ENCODE measurements at regions not wholly inside any gene's neighbourhood (a gene's known extent, or its start where the extent isn't known, plus 50 kb on each side); places are given as distances from the start of the nearest gene placed in this dataset.

DNA sequence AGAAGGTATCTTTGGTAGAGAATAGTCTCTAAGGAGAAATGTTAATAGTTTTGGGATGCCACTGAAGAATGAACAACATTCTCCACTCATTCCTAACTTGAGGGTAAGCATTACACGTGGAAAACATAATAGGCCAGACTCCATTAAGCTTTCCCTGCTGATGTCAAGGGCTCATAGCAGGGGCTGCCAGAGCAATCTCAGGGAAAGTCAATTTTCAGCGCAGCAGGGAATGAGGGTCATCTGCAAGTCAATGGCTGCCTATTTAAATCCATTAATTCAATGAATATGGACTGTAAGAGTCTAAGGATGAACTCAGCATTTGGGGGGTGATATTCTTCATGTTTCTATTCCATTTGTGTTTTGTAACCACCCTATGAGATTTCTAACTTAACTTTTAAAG lies 144.2 kb upstream of the ARL4C start:
- Histone ChIP-seq H3K36me3 (no peaks in the 10 kb centered on the region), H3K27me3 (replicated peaks; ENCODE audit: insufficient read depth) (no peaks in the 10 kb centered on the region), H3K4me1 (replicated peaks) (no peaks in the 10 kb centered on the region), H3K27ac (no peak overlapping the region), H3K4me3 (no peak overlapping the region), H3K9me3 (no peaks in the 10 kb centered on the region)
- intact Hi-C loops (cut with DNase I), result no loop called here
- TF ChIP-seq POLR2AphosphoS5 (IDR thresholded peaks at IDR 0.05) (no peak), POLR2A (IDR thresholded peaks at IDR 0.05) (no peak)
- TF ChIP-seq, protein P1, sequence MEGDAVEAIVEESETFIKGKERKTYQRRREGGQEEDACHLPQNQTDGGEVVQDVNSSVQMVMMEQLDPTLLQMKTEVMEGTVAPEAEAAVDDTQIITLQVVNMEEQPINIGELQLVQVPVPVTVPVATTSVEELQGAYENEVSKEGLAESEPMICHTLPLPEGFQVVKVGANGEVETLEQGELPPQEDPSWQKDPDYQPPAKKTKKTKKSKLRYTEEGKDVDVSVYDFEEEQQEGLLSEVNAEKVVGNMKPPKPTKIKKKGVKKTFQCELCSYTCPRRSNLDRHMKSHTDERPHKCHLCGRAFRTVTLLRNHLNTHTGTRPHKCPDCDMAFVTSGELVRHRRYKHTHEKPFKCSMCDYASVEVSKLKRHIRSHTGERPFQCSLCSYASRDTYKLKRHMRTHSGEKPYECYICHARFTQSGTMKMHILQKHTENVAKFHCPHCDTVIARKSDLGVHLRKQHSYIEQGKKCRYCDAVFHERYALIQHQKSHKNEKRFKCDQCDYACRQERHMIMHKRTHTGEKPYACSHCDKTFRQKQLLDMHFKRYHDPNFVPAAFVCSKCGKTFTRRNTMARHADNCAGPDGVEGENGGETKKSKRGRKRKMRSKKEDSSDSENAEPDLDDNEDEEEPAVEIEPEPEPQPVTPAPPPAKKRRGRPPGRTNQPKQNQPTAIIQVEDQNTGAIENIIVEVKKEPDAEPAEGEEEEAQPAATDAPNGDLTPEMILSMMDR (IDR thresholded peaks at IDR 0.05), result no peak
- DNase-seq (ENCODE audit: low spot score), result no peak
- 83% methylated on average over 2 of the region's 2 CpGs for WGBS

DNA sequence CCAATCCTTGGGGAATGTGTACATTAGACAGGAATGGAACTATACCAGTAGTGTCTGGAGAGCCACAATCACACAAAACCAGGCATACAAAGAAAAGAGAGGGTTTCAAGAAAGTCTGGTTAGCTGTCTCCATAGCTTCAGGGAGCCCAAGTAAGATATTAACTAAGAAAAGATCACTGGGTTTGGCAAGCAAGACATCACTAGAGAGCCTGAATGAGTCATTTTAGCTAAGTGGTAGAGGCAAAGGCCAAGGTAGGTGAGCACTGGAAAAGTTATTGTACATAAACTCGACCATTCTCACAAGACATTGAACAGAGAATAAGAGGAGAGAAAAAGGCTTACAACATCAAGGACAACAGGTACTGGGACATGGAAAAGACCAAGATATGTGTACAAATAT lies 143.8 kb upstream of the ARL4C start:
- intact Hi-C loops (cut with DNase I), result no loop called here
- no peak for DNase-seq (ENCODE audit: low spot score)
- Histone ChIP-seq H3K4me1 (replicated peaks) (no peaks in the 10 kb centered on the region), H3K27me3 (replicated peaks; ENCODE audit: insufficient read depth) (no peaks in the 10 kb centered on the region), H3K9me3 (no peaks in the 10 kb centered on the region), H3K36me3 (no peaks in the 10 kb centered on the region), H3K4me3 (no peak overlapping the region), H3K27ac (no peak overlapping the region)
- TF ChIP-seq POLR2A (IDR thresholded peaks at IDR 0.05), result no peak
- TF ChIP-seq, protein P1 (IDR thresholded peaks at IDR 0.05), result no peak
- no peak for TF ChIP-seq POLR2AphosphoS5 (IDR thresholded peaks at IDR 0.05)
- WGBS, result 86% methylated on average over 1 of the region's 1 CpG

DNA sequence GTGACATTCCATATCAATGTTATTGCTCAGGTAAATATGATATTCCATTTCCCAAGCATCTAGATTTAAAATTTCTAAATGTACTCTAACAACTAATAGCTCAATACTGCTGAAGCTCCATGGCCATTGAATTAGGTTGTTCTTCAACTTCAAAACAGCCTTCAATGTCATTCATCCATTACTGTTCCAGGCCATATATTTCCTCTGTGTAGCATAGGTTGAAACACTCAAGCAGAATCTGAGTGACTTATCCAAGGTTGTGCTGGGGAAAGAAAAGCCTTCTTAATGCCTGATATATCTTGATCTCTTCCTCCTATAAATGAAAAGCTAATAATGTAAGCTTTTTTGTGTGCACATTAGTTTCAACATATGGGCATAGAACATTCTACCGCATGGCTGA lies 142.1 kb upstream of the ARL4C start:
- no peaks in the 10 kb centered on the region for H3K4me1 ChIP-seq (replicated peaks)
- intact Hi-C loops (cut with DNase I), result no loop called here
- no peaks in the 10 kb centered on the region for H3K9me3 ChIP-seq
- TF ChIP-seq POLR2AphosphoS5 (IDR thresholded peaks at IDR 0.05) (no peak), POLR2A (IDR thresholded peaks at IDR 0.05) (no peak)
- TF ChIP-seq, protein P1 (IDR thresholded peaks at IDR 0.05), result no peak
- H3K27ac ChIP-seq, result no peak overlapping the region
- 92% methylated on average over 1 of the region's 1 CpG for WGBS
- no peak overlapping the region for H3K4me3 ChIP-seq
- no peak for DNase-seq (ENCODE audit: low spot score)
- no peaks in the 10 kb centered on the region for H3K36me3 ChIP-seq
- H3K27me3 ChIP-seq (replicated peaks; ENCODE audit: insufficient read depth), result no peaks in the 10 kb centered on the region

- Histone ChIP-seq H3K4me3 (no peak overlapping the region), H3K27ac (peak overlapping the region; percentile 86 to 90), H3K9me3 (no peaks in the 10 kb centered on the region), H3K27me3 (replicated peaks; ENCODE audit: insufficient read depth) (no peaks in the 10 kb centered on the region), H3K4me1 (replicated peaks) (peaks cover 10% of the 10 kb centered on the region), H3K36me3 (no peaks in the 10 kb centered on the region)
- DNase-seq (ENCODE audit: low spot score), result no peak
- 93% methylated on average over 1 of the region's 1 CpG for WGBS
- TF ChIP-seq, protein P1 (IDR thresholded peaks at IDR 0.05), result peak in 1 of 4 experiments; percentile 12
- no peak for TF ChIP-seq POLR2AphosphoS5 (IDR thresholded peaks at IDR 0.05)
- intact Hi-C loops (cut with DNase I), result no loop called here
Measured at GRCh38 chr2:234635284-234635683, 138.4 kb upstream of the ARL4C start.

GRCh38 chr2:234633581-234634230 lies 136.8 kb upstream of the ARL4C start:
- WGBS, result 39% methylated on average over 9 of the region's 9 CpGs
- no peaks in the 10 kb centered on the region for H3K36me3 ChIP-seq
- peak overlapping the region; percentile 86 to 90 for H3K27ac ChIP-seq
- no peak overlapping the region for H3K4me3 ChIP-seq
- TF ChIP-seq POLR2AphosphoS5 (IDR thresholded peaks at IDR 0.05), result peak; percentile 95
- no peak for TF ChIP-seq POLR2A (IDR thresholded peaks at IDR 0.05)
- H3K4me1 ChIP-seq (replicated peaks), result peaks cover 10% of the 10 kb centered on the region
- H3K9me3 ChIP-seq, result no peaks in the 10 kb centered on the region
- peak; percentile 75 for DNase-seq (ENCODE audit: low spot score)
- intact Hi-C loops (cut with DNase I), result no loop called here
- no peaks in the 10 kb centered on the region for H3K27me3 ChIP-seq (replicated peaks; ENCODE audit: insufficient read depth)
